ENCODE measurements at regions not wholly inside any gene's neighbourhood (a gene's known extent, or its start where the extent isn't known, plus 50 kb on each side); places are given as distances from the start of the nearest gene placed in this dataset.

DNA sequence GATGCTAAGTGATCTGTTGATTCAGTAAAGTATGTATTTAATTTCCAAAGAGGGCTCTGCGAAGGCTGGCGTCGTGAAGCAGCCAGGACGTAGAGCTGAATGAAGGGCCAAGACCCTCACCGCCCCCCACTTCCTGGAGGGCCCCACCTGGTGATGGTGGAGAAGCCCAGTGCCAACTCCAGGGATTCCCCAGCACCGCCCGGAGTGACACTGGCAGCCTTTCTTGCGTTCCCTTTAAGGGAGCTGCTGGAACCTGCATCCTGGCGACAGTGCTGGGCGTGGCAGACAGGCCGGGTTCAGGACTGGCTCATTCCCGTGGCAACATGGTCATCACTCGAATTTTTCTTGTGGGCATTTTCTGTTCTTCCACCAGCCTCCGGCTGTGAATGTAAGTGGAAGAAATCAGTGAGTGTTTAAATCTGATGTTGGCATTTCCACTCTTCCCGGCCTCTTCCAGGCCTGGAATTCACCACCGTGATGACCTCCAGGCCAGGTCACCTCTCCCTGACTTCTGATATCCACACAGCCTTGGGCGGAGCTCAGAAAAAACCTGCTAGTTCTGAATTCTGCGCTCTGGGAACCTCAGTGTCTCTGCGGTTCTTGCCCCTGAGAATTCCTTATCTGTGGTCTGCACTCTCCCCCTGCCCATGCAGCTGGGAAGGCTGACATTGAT is 57.4 kb upstream of the DACT2 start:
- FAIRE-seq (no peak), DNase-seq (ENCODE audit: low read depth, low spot score) (no peak)
- H3K36me3 ChIP-seq (ENCODE audit: control insufficient read depth in 2 of 2, extremely low read depth in 1 of 2, insufficient read depth in 2 of 2, low read length in 2 of 2): no peaks in the 10 kb centered on the region
- H3K4me2 ChIP-seq (ENCODE audit: control insufficient read depth, extremely low read depth, insufficient read depth, low read depth, low read length): no peak overlapping the region
- no peak for TF ChIP-seq CTCF (optimal IDR thresholded peaks at IDR 0.05 in 1 of 3, IDR thresholded peaks at IDR 0.05 in 1 of 3, conservative IDR thresholded peaks at IDR 0.05 in 1 of 3; ENCODE audit: extremely low read depth in 1 of 3, insufficient read depth in 2 of 3, low read length in 3 of 3)
- no peak for TF ChIP-seq EZH2 (IDR thresholded peaks at IDR 0.05; ENCODE audit: low read length)
- dilution Hi-C loops (cut with MboI; ENCODE audit: extremely low pct_ligation_motif_present, low sequenced_read_pairs): no loop called here
- peaks cover 10% of the 10 kb centered on the region for H3K9me3 ChIP-seq (ENCODE audit: control insufficient read depth, low read depth, low read length)
- peaks cover 14% of the 10 kb centered on the region for H3K27me3 ChIP-seq (ENCODE audit: control insufficient read depth, extremely low read depth, insufficient read depth, low read length)
- no peak overlapping the region for H3K4me3 ChIP-seq (ENCODE audit: control insufficient read depth in 2 of 3, extremely low read depth in 1 of 3, insufficient read depth in 2 of 3, low read depth in 1 of 3, low read length in 3 of 3)
- H4K20me1 ChIP-seq (ENCODE audit: control insufficient read depth, extremely low read depth, insufficient read depth, low read length): no peaks in the 10 kb centered on the region
- H3K9ac ChIP-seq (ENCODE audit: control insufficient read depth, extremely low read depth, insufficient read depth, low read length): no peak overlapping the region
- no peaks in the 10 kb centered on the region for H3K9me1 ChIP-seq (ENCODE audit: control insufficient read depth, extremely low read depth, insufficient read depth, low read length)
- H3K79me2 ChIP-seq (ENCODE audit: control insufficient read depth, insufficient read depth, low read length): no peaks in the 10 kb centered on the region
- H2AFZ ChIP-seq (ENCODE audit: control insufficient read depth, low read length): no peak overlapping the region
- H3K27ac ChIP-seq (ENCODE audit: control insufficient read depth, insufficient read depth, low read length): no peak overlapping the region
- no peaks in the 10 kb centered on the region for H3K4me1 ChIP-seq (ENCODE audit: control insufficient read depth, extremely low read depth, insufficient read depth, low read length)

DNA sequence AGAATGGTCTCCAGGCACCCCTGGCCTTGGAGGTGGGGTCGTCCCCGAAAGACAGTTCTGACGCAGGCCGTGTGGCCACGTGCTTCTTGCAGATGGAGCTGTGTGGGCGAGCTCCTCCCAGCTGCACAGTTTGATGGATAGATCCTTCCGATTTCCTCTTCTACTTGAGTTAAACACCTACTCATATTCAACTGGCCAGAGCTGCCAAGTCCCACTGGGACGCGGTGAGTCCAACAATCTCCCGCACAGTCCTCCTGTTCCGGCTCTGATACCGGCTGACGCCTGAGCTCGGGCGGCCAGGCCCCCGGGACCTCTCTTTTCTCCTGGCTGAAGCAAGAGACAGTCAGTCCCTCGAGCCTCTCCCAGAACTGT is 57.9 kb upstream of the DACT2 start:
- H4K20me1 ChIP-seq (ENCODE audit: control insufficient read depth, extremely low read depth, insufficient read depth, low read length): no peaks in the 10 kb centered on the region
- H3K27ac ChIP-seq (ENCODE audit: control insufficient read depth, insufficient read depth, low read length): no peak overlapping the region
- peaks cover 14% of the 10 kb centered on the region for H3K27me3 ChIP-seq (ENCODE audit: control insufficient read depth, extremely low read depth, insufficient read depth, low read length)
- FAIRE-seq: no peak
- no peaks in the 10 kb centered on the region for H3K9me1 ChIP-seq (ENCODE audit: control insufficient read depth, extremely low read depth, insufficient read depth, low read length)
- H3K4me3 ChIP-seq (ENCODE audit: control insufficient read depth in 2 of 3, extremely low read depth in 1 of 3, insufficient read depth in 2 of 3, low read depth in 1 of 3, low read length in 3 of 3): no peak overlapping the region
- H3K79me2 ChIP-seq (ENCODE audit: control insufficient read depth, insufficient read depth, low read length): no peaks in the 10 kb centered on the region
- peaks cover 10% of the 10 kb centered on the region for H3K9me3 ChIP-seq (ENCODE audit: control insufficient read depth, low read depth, low read length)
- dilution Hi-C loops (cut with MboI; ENCODE audit: extremely low pct_ligation_motif_present, low sequenced_read_pairs): no loop called here
- TF ChIP-seq EZH2 (IDR thresholded peaks at IDR 0.05; ENCODE audit: low read length): no peak
- no peak for TF ChIP-seq CTCF (optimal IDR thresholded peaks at IDR 0.05 in 1 of 3, IDR thresholded peaks at IDR 0.05 in 1 of 3, conservative IDR thresholded peaks at IDR 0.05 in 1 of 3; ENCODE audit: extremely low read depth in 1 of 3, insufficient read depth in 2 of 3, low read length in 3 of 3)
- H3K4me2 ChIP-seq (ENCODE audit: control insufficient read depth, extremely low read depth, insufficient read depth, low read depth, low read length): no peak overlapping the region
- H2AFZ ChIP-seq (ENCODE audit: control insufficient read depth, low read length): no peak overlapping the region
- DNase-seq (ENCODE audit: low read depth, low spot score): no peak
- no peaks in the 10 kb centered on the region for H3K36me3 ChIP-seq (ENCODE audit: control insufficient read depth in 2 of 2, extremely low read depth in 1 of 2, insufficient read depth in 2 of 2, low read length in 2 of 2)
- no peak overlapping the region for H3K9ac ChIP-seq (ENCODE audit: control insufficient read depth, extremely low read depth, insufficient read depth, low read length)
- H3K4me1 ChIP-seq (ENCODE audit: control insufficient read depth, extremely low read depth, insufficient read depth, low read length): no peaks in the 10 kb centered on the region
